ENCODE measurements at regions not wholly inside any gene's neighbourhood (a gene's known extent, or its start where the extent isn't known, plus 50 kb on each side); places are given as distances from the start of the nearest gene placed in this dataset.

DNA sequence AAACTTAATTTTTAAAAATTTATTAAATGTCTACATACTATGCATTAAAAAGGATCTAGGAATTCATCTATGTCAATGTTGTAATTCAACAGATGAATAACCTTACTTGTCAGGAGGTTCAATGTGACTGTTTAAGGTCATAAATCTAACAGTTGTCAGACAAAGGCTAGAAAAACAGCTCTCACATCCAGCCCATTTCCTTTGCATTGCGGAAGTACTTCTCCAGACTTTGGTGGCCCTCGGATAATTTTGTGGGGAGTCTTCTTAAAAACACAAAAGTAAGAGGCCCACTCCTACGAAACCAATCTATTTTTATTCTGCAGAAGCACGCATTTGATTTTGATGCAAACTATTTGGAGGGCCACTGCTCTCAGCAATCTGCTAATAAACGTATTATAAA lies 122.6 kb upstream of the CHRM3 start:
- Histone ChIP-seq H3K4me1 (ENCODE audit: control insufficient read depth in 4 of 4, insufficient read depth in 4 of 4, low read length in 3 of 4) (no peaks in the 10 kb centered on the region), H3K4me3 (ENCODE audit: low read depth in 1 of 3, low read length in 3 of 3) (no peak overlapping the region), H3K36me3 (ENCODE audit: control insufficient read depth in 4 of 4, insufficient read depth in 3 of 4, low read depth in 1 of 4, low read length in 3 of 4) (no peaks in the 10 kb centered on the region), H3K9me3 (ENCODE audit: control insufficient read depth in 4 of 4, low read length in 3 of 4) (no peaks in the 10 kb centered on the region), H3K27me3 (ENCODE audit: control insufficient read depth in 4 of 4, insufficient read depth in 4 of 4, low read length in 3 of 4) (no peaks in the 10 kb centered on the region), H3K9ac (ENCODE audit: low read depth in 1 of 2, low read length in 2 of 2) (no peak overlapping the region), H3K27ac (ENCODE audit: low read depth in 1 of 2, low read length in 2 of 2) (no peak overlapping the region)
- no peak for DNase-seq (ENCODE audit: low spot score)
- WGBS, result 62% methylated on average over 5 of the region's 5 CpGs
- TF ChIP-seq, protein P1, sequence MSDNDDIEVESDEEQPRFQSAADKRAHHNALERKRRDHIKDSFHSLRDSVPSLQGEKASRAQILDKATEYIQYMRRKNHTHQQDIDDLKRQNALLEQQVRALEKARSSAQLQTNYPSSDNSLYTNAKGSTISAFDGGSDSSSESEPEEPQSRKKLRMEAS (IDR thresholded peaks at IDR 0.05), result no peak
- no peak for TF ChIP-seq RAD21 (IDR thresholded peaks at IDR 0.05)
- no peak for TF ChIP-seq YY1 (IDR thresholded peaks at IDR 0.05)
- TF ChIP-seq CTCF (IDR thresholded peaks at IDR 0.05; ENCODE audit: low read depth, low read length, missing input control), result no peak
- TF ChIP-seq JUND (IDR thresholded peaks at IDR 0.05), result no peak
- TF ChIP-seq SP1 (IDR thresholded peaks at IDR 0.05), result no peak
- TF ChIP-seq RXRA (IDR thresholded peaks at IDR 0.05), result no peak
- TF ChIP-seq HNF4A (conservative IDR thresholded peaks at IDR 0.05), result no peak
- TF ChIP-seq ATF3 (IDR thresholded peaks at IDR 0.05), result no peak
- TF ChIP-seq EGR1 (IDR thresholded peaks at IDR 0.05; ENCODE audit: low read depth in 2 of 2), result no peak
- TF ChIP-seq, protein P2, sequence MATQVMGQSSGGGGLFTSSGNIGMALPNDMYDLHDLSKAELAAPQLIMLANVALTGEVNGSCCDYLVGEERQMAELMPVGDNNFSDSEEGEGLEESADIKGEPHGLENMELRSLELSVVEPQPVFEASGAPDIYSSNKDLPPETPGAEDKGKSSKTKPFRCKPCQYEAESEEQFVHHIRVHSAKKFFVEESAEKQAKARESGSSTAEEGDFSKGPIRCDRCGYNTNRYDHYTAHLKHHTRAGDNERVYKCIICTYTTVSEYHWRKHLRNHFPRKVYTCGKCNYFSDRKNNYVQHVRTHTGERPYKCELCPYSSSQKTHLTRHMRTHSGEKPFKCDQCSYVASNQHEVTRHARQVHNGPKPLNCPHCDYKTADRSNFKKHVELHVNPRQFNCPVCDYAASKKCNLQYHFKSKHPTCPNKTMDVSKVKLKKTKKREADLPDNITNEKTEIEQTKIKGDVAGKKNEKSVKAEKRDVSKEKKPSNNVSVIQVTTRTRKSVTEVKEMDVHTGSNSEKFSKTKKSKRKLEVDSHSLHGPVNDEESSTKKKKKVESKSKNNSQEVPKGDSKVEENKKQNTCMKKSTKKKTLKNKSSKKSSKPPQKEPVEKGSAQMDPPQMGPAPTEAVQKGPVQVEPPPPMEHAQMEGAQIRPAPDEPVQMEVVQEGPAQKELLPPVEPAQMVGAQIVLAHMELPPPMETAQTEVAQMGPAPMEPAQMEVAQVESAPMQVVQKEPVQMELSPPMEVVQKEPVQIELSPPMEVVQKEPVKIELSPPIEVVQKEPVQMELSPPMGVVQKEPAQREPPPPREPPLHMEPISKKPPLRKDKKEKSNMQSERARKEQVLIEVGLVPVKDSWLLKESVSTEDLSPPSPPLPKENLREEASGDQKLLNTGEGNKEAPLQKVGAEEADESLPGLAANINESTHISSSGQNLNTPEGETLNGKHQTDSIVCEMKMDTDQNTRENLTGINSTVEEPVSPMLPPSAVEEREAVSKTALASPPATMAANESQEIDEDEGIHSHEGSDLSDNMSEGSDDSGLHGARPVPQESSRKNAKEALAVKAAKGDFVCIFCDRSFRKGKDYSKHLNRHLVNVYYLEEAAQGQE (IDR thresholded peaks at IDR 0.05), result no peak
- TF ChIP-seq TAF1 (conservative IDR thresholded peaks at IDR 0.05), result no peak
- TF ChIP-seq NR2F2 (IDR thresholded peaks at IDR 0.05), result no peak
- TF ChIP-seq HNF4G (IDR thresholded peaks at IDR 0.05), result no peak
- no peak for TF ChIP-seq FOXA1 (IDR thresholded peaks at IDR 0.05)
- TF ChIP-seq GABPA (IDR thresholded peaks at IDR 0.05 in 1 of 2, conservative IDR thresholded peaks at IDR 0.05 in 1 of 2), result no peak
- TF ChIP-seq FOXA2 (IDR thresholded peaks at IDR 0.05), result no peak
- TF ChIP-seq, protein P3, sequence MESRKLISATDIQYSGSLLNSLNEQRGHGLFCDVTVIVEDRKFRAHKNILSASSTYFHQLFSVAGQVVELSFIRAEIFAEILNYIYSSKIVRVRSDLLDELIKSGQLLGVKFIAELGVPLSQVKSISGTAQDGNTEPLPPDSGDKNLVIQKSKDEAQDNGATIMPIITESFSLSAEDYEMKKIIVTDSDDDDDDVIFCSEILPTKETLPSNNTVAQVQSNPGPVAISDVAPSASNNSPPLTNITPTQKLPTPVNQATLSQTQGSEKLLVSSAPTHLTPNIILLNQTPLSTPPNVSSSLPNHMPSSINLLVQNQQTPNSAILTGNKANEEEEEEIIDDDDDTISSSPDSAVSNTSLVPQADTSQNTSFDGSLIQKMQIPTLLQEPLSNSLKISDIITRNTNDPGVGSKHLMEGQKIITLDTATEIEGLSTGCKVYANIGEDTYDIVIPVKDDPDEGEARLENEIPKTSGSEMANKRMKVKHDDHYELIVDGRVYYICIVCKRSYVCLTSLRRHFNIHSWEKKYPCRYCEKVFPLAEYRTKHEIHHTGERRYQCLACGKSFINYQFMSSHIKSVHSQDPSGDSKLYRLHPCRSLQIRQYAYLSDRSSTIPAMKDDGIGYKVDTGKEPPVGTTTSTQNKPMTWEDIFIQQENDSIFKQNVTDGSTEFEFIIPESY (IDR thresholded peaks at IDR 0.05), result no peak
